HG03520 (cell line): ENCODE measurements at regions not wholly inside any gene's neighbourhood (a gene's known extent, or its start where the extent isn't known, plus 50 kb on each side); places are given as distances from the start of the nearest gene placed in this dataset.
"Not testable (repeated sequence)": the region's sequence is repeated elsewhere in the genome, so short reads cannot be mapped to it uniquely, and the experiment has no call there.

ENCODE experiments used
- ATAC-seq: cut with Tn5 transposase; IDR thresholded peaks from one replicate; pipeline ENCODE4 v1.9.1; 2021; ENCODE audit warnings: mild to moderate bottlenecking, moderate library complexity; ENCODE audit not compliant: unreplicated experiment

DNA sequence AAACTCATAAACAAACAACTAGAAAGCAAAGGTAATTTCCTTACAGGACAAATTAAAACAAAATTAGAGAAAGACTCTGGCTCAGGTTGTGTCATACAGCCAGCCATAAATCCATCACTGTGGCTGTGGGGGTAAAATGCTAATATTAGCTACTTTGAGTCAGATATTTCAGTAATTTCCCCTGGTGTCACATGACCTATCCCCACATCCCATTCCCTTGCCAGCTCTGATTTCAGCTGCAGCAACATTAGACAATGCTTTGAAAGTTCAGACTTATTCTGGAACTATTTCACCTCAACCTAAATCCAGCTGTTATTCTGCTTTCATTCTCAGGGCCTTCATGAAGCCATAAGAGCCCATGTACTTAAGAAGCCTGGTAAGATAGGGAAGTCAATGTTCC lies 55.3 kb downstream of the RPL10L start:
- ATAC-seq, result no peak

DNA sequence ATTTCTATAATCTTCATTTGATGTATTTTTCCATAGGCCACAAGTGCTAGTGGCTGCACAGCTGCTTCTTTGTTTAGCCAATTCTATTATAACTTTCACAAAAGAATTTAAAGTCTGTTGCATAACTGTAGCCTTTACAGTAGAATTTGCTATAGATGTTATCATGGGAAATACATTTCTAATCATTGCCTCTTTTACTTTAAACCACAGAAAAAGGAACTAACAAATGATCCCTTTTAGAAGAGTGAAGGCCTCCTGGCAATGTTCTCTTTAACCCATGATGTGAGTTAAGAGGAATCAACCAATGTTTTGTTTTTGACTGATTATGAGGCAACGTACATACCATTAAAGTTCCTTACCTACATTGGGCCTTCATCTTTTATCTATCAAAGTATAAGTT lies 68.8 kb downstream of the RPL10L start:
- ATAC-seq, result no peak

DNA sequence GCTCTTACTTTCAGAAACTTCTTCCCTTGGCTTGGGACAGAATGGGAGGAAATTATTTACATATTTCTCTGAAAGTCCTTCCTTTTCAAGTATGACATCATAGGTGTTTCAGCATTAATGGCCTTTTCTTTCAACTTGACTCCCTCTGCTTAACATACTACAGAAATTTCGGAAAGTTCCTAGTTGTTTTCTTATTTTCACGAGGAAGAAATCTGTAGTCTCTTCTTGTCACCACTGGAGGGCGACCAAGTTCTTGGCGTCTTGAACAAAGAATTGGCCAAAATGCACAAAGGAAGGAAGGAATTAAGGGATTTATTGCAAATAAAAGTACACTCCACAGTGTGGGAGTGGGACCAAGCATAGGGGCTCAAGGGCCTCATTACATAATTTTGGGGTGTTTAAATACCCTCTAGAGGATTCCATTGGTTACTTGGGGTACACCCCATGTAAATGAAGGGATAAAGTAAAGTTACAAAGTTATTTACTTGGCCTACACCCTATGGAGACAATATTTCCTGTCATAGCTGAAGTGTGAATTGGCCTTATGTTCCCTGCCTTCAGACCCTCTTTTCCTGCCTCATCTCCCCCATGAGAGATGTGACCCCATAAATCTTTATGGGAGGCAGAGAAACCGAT lies 70.4 kb downstream of the RPL10L start:
- ATAC-seq, result no peak

DNA sequence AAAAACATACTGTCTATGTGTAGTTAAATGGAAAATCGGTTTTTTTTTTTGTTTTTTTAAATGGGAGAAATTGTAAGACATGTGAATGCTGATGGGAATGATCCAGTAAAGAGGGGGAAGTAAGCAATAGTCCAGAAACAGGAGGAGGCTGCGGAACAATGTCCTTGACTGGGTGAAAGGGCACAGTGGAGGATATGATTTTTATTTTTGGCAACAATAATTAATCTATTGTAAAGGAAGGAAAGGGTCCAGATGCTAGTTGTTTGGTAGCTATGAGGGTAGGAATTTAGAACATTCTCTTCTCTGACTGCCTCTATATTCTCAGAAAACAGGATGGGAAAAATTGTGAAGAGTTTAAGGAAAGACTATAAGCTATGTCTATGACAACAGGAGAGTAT lies 76.6 kb downstream of the RPL10L start:
- ATAC-seq, result no peak

DNA sequence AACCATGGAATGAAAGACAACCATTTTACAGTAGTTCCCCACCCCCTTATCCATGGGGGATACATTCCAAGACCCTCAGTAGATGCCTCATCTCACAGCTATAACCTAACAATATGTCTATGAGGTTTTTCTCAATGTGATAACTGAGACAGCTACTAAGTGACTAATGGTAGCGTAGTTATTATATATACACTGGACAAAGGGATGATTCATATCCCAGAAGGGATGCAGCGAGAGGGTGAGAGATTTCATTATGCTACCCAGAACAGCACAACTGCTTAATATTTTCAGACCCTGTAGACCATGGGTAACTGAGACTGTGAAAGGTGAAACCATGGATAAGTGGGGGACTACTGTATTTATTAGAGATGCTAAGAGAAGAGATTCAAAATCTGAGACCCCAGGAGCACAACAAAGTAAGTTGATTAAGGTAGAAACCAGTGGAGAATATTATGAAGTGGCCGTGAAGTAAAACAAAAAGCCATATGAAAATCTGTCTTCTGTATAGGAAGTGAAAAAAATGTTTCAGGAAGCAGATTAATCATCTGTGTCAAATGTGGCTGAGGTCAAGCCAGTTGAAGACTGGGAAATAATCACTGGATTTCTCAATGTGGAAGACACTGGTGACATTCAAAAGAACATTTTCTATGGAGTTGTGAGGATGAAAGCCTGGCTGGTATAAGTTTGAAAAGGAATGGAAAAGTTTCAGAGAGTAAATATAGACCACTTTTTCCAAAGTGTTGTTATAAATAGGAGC lies 77.2 kb downstream of the RPL10L start:
- ATAC-seq, result no peak

DNA sequence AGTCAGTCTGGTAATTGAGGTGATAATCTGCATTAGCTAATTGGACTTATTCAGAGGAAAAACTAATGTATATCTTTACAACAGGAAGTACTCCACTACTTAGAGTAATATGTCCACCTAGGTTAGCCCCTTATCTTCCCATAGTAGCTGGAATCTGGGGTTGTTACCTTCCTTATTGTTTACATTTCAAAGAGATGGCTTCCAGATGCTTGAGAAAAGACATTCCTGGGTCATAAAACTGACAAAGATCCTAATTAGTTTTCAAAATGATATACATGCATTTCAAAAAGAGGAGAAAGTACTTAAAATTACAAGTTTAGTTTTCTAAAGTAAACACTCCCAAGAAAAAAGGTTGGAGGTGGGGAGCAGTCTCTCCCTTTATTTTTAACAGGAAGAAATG lies 78.1 kb downstream of the RPL10L start:
- ATAC-seq, result no peak

DNA sequence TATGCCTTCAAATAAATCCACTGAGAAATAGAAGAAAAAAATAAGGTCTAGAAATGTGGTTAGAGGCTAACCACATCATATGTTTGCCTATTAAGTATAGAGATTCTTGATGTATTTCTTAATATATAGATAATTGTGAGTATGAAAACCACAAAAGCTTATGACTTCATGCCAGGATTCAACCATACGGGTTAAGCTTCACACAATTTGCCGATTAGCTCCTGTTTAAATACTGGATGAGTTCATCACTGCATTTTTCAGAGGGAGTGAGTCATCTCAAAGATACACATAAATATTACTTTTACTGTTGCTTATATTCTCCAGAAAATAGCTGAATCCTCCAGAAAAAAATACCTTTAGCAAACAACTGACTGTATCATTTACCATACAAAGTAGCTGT lies 79.6 kb downstream of the RPL10L start:
- no peak for ATAC-seq

DNA sequence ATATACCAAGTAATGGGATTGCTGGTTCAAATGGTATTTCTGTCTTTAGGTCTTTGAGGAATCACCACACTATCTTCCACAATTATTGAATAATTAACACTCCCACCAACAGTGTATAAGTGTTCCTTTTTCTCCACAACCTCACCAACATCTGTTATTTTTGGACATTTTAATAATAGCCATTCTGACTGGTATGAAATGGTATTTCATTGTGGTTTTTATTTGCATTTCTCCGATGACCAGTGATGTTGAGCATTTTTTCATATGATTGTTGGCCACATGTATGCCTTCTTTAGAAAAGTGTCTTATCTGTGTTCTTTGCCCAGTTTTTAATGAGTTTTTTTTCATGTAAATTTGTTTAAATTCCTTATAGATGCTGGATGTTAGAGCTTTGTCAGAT lies 83.4 kb downstream of the RPL10L start:
- not testable (repeated sequence) for ATAC-seq

DNA sequence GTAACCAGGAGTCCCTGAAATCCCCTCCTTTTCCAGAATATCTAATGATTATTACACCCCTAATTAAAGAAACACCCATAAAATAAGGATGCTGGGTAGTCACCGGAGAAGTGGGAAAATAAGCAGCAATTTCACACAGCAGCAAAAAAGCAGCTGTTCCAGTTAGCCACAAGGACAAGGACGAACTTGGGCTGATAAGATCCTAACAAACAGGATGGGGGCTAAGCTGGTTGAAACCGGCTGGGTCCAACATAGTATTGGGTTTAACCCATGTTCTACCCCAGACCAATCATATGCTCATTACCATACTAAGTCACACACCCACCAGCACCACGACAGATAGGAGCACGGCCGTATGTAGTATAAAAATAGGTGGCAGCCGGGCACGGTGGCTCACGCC lies 100.7 kb downstream of the RPL10L start:
- ATAC-seq, result no peak

DNA sequence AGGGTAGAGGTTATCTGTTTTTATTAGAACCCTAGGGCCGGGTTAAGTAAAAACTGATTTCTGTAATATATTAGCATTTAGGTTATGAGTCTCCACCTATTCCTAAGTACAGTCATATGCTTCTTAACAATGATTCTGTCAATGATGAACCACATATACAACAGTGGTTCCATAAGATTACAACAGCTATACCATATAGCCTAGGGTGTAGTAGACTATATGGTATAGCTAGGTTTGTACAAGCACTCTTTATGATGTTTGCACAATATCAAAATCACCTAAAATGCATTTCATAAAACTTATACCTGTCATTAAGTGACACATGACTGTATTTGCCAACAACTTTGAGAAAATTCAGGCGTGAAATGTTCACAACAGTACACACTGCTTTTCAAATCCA lies 110.6 kb downstream of the RPL10L start:
- ATAC-seq, result no peak

DNA sequence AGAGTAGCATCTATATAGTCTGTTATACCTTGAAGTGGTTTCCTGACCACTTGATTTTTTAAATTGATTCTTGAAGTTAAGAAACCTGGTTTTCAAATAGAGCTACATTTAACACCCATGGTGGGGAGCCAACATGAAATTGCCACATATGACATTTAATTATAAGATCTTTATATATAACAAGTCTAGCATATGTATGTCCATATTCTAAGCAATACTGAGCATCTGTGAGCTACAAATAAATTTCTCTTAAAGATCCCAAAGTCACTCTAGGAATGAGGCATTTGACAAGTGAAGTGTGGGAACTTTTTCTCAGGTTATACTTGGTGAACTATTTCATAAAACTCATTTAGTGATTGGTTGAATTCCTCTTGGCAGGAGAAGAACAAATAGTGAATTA lies 132.5 kb downstream of the RPL10L start:
- ATAC-seq, result no peak

DNA sequence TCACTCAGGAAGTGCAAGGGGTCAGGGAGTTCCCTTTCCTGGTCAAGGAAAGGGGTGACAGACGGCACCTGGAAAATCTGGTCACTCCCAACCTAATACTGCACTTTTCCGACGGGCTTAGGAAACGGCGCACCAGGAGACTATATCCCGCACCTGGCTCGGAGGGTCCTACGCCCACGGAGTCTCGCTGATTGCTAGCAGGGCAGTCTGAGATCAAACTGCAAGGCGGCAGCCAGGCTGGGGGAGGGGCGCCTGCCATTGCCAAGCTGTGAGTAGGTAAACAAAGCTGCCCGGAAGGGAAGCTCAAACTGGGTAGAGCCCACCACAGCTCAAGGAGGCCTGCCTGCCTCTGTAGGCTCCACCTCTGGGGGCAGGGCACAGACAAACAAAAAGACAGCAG lies 142.8 kb downstream of the RPL10L start:
- ATAC-seq, result not testable (repeated sequence)

DNA sequence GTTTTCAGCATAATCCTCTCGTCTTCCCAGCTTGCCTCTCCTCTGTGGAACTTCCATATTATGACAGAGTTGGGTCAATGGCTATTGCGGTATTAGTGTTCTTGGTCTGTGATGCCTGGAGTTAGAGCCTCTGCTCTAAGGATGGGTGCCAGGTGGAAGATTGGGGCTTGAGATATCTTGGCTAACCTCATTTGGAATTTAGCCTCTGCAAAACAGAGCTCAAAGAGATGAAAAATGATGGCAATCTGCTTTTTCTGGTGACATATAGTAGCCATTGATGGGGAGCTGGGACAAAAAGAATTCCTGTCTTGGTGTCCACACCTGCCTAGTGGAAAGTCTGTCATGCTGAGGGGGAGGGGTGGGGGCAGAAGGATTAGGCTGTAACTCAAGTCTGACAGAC lies 152.1 kb downstream of the RPL10L start:
- no peak for ATAC-seq

DNA sequence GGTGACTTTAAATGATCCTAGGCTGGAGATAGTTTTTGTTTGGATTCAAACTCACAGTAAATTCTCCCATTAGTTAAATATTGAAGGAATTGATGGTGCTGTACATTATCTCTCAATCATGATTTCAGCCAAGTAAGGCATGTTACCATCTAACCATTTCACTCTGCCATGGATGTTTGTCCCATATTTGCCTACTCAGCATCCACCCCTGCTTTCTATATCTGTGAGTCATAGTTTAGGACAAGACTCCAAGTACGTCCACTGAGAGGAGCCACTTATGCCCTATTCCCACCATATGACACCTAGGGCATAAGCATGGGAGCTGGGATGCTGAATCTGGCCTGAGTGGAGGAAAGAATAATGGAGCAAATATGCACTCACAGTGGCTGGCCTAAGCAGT lies 155.2 kb downstream of the RPL10L start:
- no peak for ATAC-seq

DNA sequence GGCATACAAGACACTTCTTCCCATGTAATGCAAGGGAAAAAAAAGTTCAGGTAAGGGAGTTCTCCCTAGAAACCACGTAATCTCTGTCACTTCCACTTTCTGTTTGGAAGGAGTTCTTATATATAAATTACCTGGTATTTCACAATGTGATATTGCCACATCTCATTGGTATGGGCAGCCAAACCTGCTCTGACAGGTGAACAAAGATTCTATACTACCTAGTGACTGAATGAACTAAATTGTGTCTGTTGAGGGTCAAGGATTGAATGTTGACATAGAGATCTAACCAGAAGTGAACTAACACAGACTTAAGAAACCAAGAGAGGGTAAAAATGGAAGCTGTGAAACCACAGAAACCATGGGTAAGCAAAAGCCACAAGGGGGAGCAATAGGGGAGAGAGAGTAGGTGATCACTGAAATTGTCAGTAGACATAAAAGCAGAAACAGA lies 161.3 kb downstream of the RPL10L start:
- peak; percentile 97 for ATAC-seq

DNA sequence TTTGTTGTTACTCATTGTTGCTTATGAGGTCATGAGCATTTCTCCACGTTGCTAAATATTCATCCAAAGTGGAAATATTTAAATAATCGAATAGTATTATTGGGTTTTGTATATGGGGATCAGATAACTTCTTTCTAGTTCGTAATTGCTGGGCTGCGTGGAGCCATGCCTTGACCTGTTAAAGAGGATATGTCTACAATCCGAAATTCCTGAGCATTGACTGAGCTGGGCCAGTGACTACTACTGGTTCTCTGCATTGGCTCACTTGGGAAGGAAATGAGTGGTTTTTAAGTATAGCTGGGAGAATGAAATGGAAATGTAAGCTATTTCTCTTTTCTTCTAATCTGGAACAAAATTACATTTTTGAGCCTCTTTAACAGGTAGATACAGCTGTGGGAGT lies 163.2 kb downstream of the RPL10L start:
- no peak for ATAC-seq

DNA sequence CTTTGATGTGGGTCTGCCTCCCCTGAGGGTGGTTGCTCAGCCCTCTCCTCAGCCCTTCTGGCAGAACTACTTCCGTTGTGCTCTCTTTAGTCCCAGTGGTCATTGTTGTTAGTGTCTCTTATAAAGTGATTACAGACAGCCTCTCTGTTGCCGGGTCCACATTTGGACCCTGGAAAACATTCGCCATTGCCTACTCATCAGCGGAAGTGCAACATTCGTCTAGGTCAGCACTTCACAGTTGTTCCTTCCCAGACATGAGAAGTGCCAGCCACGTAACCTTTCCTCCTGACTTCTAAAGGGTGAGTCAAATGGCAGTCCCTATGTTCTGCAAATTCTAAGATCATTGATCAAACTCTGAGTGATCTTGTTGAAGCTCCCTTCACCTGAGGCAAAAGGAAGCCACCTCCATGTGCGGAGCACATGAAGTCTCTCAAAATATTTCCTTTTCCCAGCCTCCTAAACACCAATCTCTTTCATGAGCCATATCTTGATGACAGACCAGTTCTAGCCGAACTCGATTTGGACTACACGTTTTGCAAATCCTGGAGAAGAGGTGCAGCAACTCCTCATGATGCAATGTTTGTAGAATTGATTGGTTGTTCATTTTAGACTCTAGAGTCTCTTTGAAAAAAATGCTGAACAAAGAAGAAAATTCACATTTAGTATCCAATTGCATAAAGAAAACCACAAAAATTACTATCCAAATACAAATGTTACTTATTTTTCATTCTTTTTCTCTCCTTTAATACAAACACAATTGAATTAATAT lies 163.8 kb downstream of the RPL10L start:
- ATAC-seq, result no peak

DNA sequence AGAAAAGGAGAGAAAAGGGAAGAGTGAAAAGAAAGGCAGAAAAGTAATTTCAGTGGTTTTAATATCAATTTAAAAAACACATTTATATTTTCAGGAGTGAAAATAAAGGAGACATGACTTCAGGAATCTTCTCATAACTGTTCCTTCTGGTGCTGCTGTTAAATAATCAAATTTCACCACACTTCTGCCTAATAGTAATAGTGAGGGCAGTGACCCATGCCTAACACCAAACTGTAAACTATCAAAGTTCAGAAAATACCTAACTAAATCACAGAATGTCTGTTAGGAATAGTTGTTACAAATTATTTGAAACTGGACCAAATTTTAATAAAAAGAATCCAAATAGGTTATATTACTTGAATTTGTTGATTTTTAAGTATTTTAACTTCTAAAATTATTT lies 169.4 kb downstream of the RPL10L start:
- no peak for ATAC-seq

DNA sequence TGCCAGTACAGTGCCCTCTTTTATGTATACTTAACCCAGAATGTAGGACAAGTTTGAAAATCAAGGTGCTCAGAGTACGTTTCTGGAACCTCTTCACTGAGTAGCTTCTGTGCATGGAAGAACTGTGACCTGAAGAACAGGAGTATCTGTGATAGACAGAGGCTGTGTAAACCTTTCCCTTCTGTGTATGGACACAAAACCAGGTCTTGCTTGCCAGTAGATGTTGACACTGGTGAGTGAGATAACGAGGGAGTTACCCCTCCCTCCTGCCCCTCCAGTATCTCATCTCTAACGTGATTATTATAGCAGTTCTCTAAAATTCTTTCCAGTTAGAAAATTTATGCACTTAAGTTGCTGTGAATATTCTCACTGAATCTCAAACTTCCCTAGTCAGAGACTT lies 170.8 kb downstream of the RPL10L start:
- no peak for ATAC-seq

DNA sequence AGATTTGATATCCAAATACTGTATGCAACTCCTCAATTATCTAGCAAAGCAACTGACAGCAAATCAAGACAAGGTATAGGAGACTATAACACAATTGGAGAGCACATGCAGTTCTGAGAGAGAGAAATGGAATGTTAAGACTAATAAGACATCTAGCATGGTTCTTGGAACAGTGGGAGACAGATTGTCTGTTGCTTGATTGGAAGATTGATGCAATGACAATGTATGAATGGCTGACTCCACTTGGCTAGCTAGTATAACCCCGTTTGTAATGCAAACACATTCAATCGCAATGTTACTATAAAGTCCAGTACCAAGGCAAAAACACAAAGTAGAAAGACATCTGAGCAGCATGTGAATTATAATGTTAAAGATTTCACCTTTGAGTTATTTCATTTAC lies 179.3 kb downstream of the RPL10L start:
- ATAC-seq, result no peak

DNA sequence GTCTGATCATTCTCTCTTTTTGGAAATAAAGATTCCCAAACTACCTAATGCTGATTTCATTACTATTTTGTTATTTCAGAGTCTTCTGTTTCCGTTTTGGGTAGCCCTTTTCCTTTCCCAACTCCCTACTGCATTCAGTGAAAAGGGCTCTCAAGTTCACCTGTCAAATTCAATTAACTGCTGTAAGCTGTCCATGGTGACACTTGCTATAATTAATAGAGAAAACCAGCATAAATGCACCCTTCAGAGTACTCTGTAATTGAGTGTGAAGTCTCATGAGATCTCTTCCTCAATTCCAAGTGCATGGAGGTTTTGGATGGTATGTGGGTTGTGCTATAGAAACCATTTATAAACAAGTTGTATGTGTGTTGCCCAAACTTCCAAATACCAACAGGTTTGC lies 187.2 kb downstream of the RPL10L start:
- no peak for ATAC-seq

DNA sequence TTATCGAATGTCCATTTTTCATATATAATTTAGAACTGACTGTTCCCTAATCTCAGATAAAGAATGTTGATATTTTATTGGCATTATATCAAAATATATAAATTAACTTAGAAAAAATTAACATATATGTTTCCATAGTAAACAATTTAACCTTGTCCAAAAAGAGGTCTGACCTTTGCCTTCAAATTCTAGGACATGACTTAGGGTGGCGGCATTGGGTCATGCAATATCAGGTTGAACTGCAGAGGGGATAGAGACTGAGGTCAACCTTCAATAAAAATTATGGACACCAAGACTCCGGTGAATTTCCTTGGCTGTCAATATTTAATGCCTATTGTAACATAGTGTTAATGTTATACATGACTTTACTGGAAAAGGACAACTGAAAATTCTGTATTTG lies 199.8 kb downstream of the RPL10L start:
- no peak for ATAC-seq
